ENCODE measurements at regions not wholly inside any gene's neighbourhood (a gene's known extent, or its start where the extent isn't known, plus 50 kb on each side); places are given as distances from the start of the nearest gene placed in this dataset.

GRCh38 chr21:31489726-31490125 is 145.7 kb upstream of the TIAM1 start:
- no peak for DNase-seq (ENCODE audit: extremely low read depth in 1 of 4, low spot score in 3 of 4)
- Histone ChIP-seq H3K4me2 (ENCODE audit: insufficient read depth, low read length) (no peak overlapping the region), H4K20me1 (replicated peaks; ENCODE audit: control insufficient read depth, insufficient read depth, low read length) (no peaks in the 10 kb centered on the region), H3K4me1 (replicated peaks in 1 of 2; ENCODE audit: control insufficient read depth in 2 of 2, insufficient read depth in 2 of 2, low read length in 2 of 2) (no peaks in the 10 kb centered on the region), H3K36me3 (ENCODE audit: control insufficient read depth, insufficient read depth, low read length) (no peaks in the 10 kb centered on the region), H3K4me3 (no peak overlapping the region), H3K27ac (ENCODE audit: extremely low read depth, low read depth, low read length) (no peak overlapping the region), H3K9me3 (replicated peaks; ENCODE audit: control insufficient read depth, insufficient read depth, low read depth, low read length) (no peaks in the 10 kb centered on the region), H3K9me1 (ENCODE audit: control insufficient read depth, insufficient read depth, low read length) (no peaks in the 10 kb centered on the region), H3K27me3 (ENCODE audit: control insufficient read depth in 2 of 2, insufficient read depth in 2 of 2, low read length in 2 of 2) (peaks cover 0 to 9% of the 10 kb centered on the region in 2 experiments; a peak in 2 of 5 replicates), H3K79me2 (ENCODE audit: control insufficient read depth, insufficient read depth, low read length) (no peaks in the 10 kb centered on the region), H3K9ac (ENCODE audit: insufficient read depth in 1 of 2, low read depth in 2 of 2, low read length in 2 of 2) (no peak overlapping the region), H2AFZ (ENCODE audit: low read depth, low read length) (no peak overlapping the region)
- no peak for TF ChIP-seq HNRNPLL (IDR thresholded peaks at IDR 0.05; ENCODE audit: low read depth, low read length, poor library complexity, severe bottlenecking)
- TF ChIP-seq GTF2E2 (tag; IDR thresholded peaks at IDR 0.05), result no peak
- no peak for TF ChIP-seq POU5F1 (IDR thresholded peaks at IDR 0.05; ENCODE audit: borderline replicate concordance, low read depth, low read length, partially characterized antibody)
- TF ChIP-seq, protein P1, sequence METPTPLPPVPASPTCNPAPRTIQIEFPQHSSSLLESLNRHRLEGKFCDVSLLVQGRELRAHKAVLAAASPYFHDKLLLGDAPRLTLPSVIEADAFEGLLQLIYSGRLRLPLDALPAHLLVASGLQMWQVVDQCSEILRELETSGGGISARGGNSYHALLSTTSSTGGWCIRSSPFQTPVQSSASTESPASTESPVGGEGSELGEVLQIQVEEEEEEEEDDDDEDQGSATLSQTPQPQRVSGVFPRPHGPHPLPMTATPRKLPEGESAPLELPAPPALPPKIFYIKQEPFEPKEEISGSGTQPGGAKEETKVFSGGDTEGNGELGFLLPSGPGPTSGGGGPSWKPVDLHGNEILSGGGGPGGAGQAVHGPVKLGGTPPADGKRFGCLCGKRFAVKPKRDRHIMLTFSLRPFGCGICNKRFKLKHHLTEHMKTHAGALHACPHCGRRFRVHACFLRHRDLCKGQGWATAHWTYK (CRISPR knock-in tag; IDR thresholded peaks at IDR 0.05), result no peak
- TF ChIP-seq IRF9 (tag; IDR thresholded peaks at IDR 0.05), result no peak
- TF ChIP-seq ZNF583 (CRISPR knock-in tag; IDR thresholded peaks at IDR 0.05), result no peak
- TF ChIP-seq ETV1 (tag; conservative IDR thresholded peaks at IDR 0.05; ENCODE audit: low read depth), result no peak
- no peak for TF ChIP-seq THRAP3 (IDR thresholded peaks at IDR 0.05; ENCODE audit: borderline replicate concordance)
- no peak for TF ChIP-seq MTA3 (IDR thresholded peaks at IDR 0.05; ENCODE audit: borderline replicate concordance)
- no peak for TF ChIP-seq PHF8 (IDR thresholded peaks at IDR 0.05; ENCODE audit: borderline replicate concordance, low read length)
- TF ChIP-seq, protein P2, sequence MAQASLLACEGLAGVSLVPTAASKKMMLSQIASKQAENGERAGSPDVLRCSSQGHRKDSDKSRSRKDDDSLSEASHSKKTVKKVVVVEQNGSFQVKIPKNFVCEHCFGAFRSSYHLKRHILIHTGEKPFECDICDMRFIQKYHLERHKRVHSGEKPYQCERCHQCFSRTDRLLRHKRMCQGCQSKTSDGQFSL (CRISPR knock-in tag; IDR thresholded peaks at IDR 0.05), result no peak
- TF ChIP-seq, protein P2 (tag; IDR thresholded peaks at IDR 0.05), result no peak
- no peak for TF ChIP-seq TAF15 (IDR thresholded peaks at IDR 0.05; ENCODE audit: low read depth, low read length)
- 16% methylated on average over 2 of the region's 2 CpGs for WGBS (ENCODE audit: insufficient coverage, low coverage, missing lambda C conversion rate)
- ChIA-PET CTCF (ENCODE audit: low intra/inter-chr PET ratio) (no interaction called here), POLR2A (no interaction called here)
- no peak for FAIRE-seq
- no TSS peak for BruUV-seq (replicated peaks)
- intact Hi-C loops (cut with micrococcal nuclease) (no loop called here), in situ Hi-C loops (cut with MboI) (no loop called here)
- no peak for ATAC-seq
